SK-N-SH (cell line): ENCODE measurements at regions not wholly inside any gene's neighbourhood (a gene's known extent, or its start where the extent isn't known, plus 50 kb on each side); places are given as distances from the start of the nearest gene placed in this dataset.
A peak's percentile ranks its signal among the peaks of the same experiment; 100 is the strongest.

ENCODE experiments used
- CTCF ChIA-PET: fragments of 300-600, 350-600 bp; formaldehyde crosslinking; extraction: SDS; loops from one replicate; lab custom pipeline; 2021; lab: Yijun Ruan, JAX
- POLR2A ChIA-PET: fragments of 350-600 bp; sonication (Branson Sonifier 250); formaldehyde crosslinking; extraction: SDS; loops from one replicate; lab custom pipeline; 2020; ENCODE audit warnings: antibody characterized with exemption, inconsistent platforms; lab: Yijun Ruan, JAX
- DNase-seq: peaks from one replicate; pipeline ENCODE4 v3.0.0; 2012
- H2AFZ ChIP-seq: fragments of 200-600 bp; sonication (generic); 2 replicates; pipeline ENCODE4 v1.8.1; 2016; ENCODE audit warnings: antibody characterized with exemption, mild to moderate bottlenecking, low read depth
- H3F3A ChIP-seq: fragments of 200-600 bp; sonication (generic); replicated peaks from 2 replicates; pipeline ENCODE3; 2016; ENCODE audit warnings: antibody characterized with exemption, mild to moderate bottlenecking; ENCODE audit not compliant: insufficient read depth
- H3K27ac ChIP-seq, 2 experiments: fragments of 200-500 bp in 1 of 2; fragments of 200-600 bp in 1 of 2; sonication (Bioruptor generic) in 1 of 2; sonication (generic), shearing (Covaris generic) in 1 of 2; 2 replicates each; pipeline versions ENCODE4 v1.5.1 to v1.6.1; 2014 to 2016; ENCODE audit warnings: low read depth in 2 of 2, inconsistent platforms in 1 of 2, low read length in 1 of 2, mild to moderate bottlenecking in 1 of 2, mixed read lengths in 1 of 2
- H3K27me3 ChIP-seq: fragments of 200-600 bp; sonication (generic), shearing (Covaris generic); 2 replicates; pipeline ENCODE4 v1.6.1; 2016; ENCODE audit warnings: mixed run types; ENCODE audit not compliant: insufficient read depth
- H3K36me3 ChIP-seq, 2 experiments: fragments of 200-500 bp in 1 of 2; fragments of 200-600 bp in 1 of 2; sonication (Bioruptor generic) in 1 of 2; sonication (generic) in 1 of 2; replicated peaks in 1 of 2; 2 replicates each; pipeline versions ENCODE3 to v1.5.1; 2014 to 2016; ENCODE audit warnings: low read length in 1 of 2, mild to moderate bottlenecking in 1 of 2; ENCODE audit not compliant: insufficient read depth in 2 of 2, control insufficient read depth in 1 of 2
- H3K4me1 ChIP-seq, 2 experiments: fragments of 200-500 bp in 1 of 2; fragments of 200-600 bp in 1 of 2; sonication (Bioruptor generic) in 1 of 2; sonication (generic), shearing (Covaris generic) in 1 of 2; 2 replicates each; pipeline versions ENCODE4 v1.5.1 to v1.6.1; 2014 to 2016; ENCODE audit warnings: low read depth in 1 of 2, low read length in 1 of 2, mixed run types in 1 of 2; ENCODE audit not compliant: insufficient read depth in 2 of 2, control insufficient read depth in 1 of 2
- H3K4me2 ChIP-seq: fragments of 200-600 bp; sonication (generic), shearing (Covaris generic); 2 replicates; pipeline ENCODE4 v1.6.1; 2017; ENCODE audit warnings: mixed run types
- H3K4me3 ChIP-seq, 2 experiments: fragments of 200-500 bp in 1 of 2; fragments of 200-600 bp in 1 of 2; sonication (Bioruptor generic) in 1 of 2; sonication (generic), shearing (Covaris generic) in 1 of 2; 2 replicates each; pipeline versions ENCODE4 v1.5.1 to v1.8.1; 2014 to 2016; ENCODE audit warnings: low read depth in 2 of 2, inconsistent platforms in 1 of 2, low read length in 1 of 2, mild to moderate bottlenecking in 1 of 2, mixed read lengths in 1 of 2, moderate library complexity in 1 of 2
- H3K79me2 ChIP-seq: fragments of 200-600 bp; sonication (generic); 2 replicates; pipeline ENCODE4 v1.8.1; 2017; ENCODE audit warnings: mild to moderate bottlenecking; ENCODE audit not compliant: insufficient read depth
- H3K9ac ChIP-seq: fragments of 200-600 bp; sonication (generic); 2 replicates; pipeline ENCODE4 v1.6.1; 2017; ENCODE audit warnings: mixed run types
- H3K9me2 ChIP-seq: fragments of 200-600 bp; sonication (generic); 2 replicates; pipeline ENCODE4 v1.6.1; 2017; ENCODE audit warnings: mixed run types
- H3K9me3 ChIP-seq: fragments of 200-600 bp; sonication (generic); 2 replicates; pipeline ENCODE4 v1.6.1; 2017; ENCODE audit warnings: mixed run types, mild to moderate bottlenecking, moderate library complexity
- H4K20me1 ChIP-seq: fragments of 200-600 bp; sonication (generic); 2 replicates; pipeline ENCODE4 v1.6.1; 2017; ENCODE audit warnings: mild to moderate bottlenecking, mixed run types; ENCODE audit not compliant: insufficient read depth
- EP300 ChIP-seq, 2 experiments: IDR thresholded peaks; 2 replicates each; pipeline versions ENCODE4 v1.4.0 to v1.6.1; 2012; ENCODE audit warnings: borderline replicate concordance in 1 of 2, low read depth in 1 of 2, low read length in 1 of 2
- EZH2phosphoT487 ChIP-seq: fragments of 200-600 bp; sonication (generic); IDR thresholded peaks from 2 replicates; pipeline ENCODE4 v1.6.1; 2017; ENCODE audit warnings: low read depth, mixed run types, mild to moderate bottlenecking, antibody characterized with exemption, moderate library complexity, borderline replicate concordance
- FOSL2 ChIP-seq: IDR thresholded peaks from 2 replicates; pipeline ENCODE4 v1.4.0; 2012; ENCODE audit warnings: low read depth, mild to moderate bottlenecking, moderate library complexity, borderline replicate concordance
- FOXM1 ChIP-seq: IDR thresholded peaks from 2 replicates; pipeline ENCODE4 v1.4.0; 2012; ENCODE audit warnings: low read depth, mild to moderate bottlenecking
- GATA2 ChIP-seq: sonication (generic); formaldehyde crosslinking; IDR thresholded peaks from 2 replicates; pipeline ENCODE4 v1.5.0; 2020; ENCODE audit warnings: mild to moderate bottlenecking, missing genetic modification reagents
- JUND ChIP-seq: IDR thresholded peaks from 2 replicates; pipeline ENCODE4 v1.4.0; 2012
- MXI1 ChIP-seq: IDR thresholded peaks from 2 replicates; pipeline ENCODE4 v1.6.1; 2012; ENCODE audit warnings: mild to moderate bottlenecking, low read depth, low read length, improper control_type of control experiment
- RAD21 ChIP-seq: IDR thresholded peaks from 2 replicates; pipeline ENCODE4 v1.6.1; 2012; ENCODE audit warnings: mild to moderate bottlenecking, low read length
- RXRA ChIP-seq: IDR thresholded peaks from 2 replicates; pipeline ENCODE4 v1.4.0; 2012; ENCODE audit warnings: low read depth, mild to moderate bottlenecking, borderline replicate concordance
- SMC3 ChIP-seq: IDR thresholded peaks from 2 replicates; pipeline ENCODE4 v1.6.1; 2012; ENCODE audit warnings: low read depth, low read length, improper control_type of control experiment
- TAF1 ChIP-seq: IDR thresholded peaks from 2 replicates; pipeline ENCODE4 v1.6.1; 2012; ENCODE audit warnings: low read depth, mild to moderate bottlenecking, low read length, moderate library complexity, borderline replicate concordance
- TEAD4 ChIP-seq: IDR thresholded peaks from 2 replicates; pipeline ENCODE4 v1.4.0; 2012; ENCODE audit warnings: mild to moderate bottlenecking, borderline replicate concordance; ENCODE audit not compliant: insufficient read depth
- USF1 ChIP-seq: IDR thresholded peaks from 2 replicates; pipeline ENCODE4 v1.4.0; 2012; ENCODE audit warnings: low read depth, borderline replicate concordance
- USF2 ChIP-seq: fragments of 150-350 bp; IDR thresholded peaks from 2 replicates; pipeline ENCODE4 v1.6.1; 2017; ENCODE audit warnings: antibody characterized with exemption, low read length, low read depth, borderline replicate concordance
- WGBS: methylation state at CpG from one replicate; pipeline ENCODE4 v1.1.6; 2017; ENCODE audit warnings: low lambda C conversion rate; 5-methylcytosine and 5-hydroxymethylcytosine counted together
- TF ChIP-seq, protein P1 (sequence below): fragments of 200-600 bp; sonication (generic); IDR thresholded peaks from 2 replicates; pipeline ENCODE4 v1.6.1; 2017; ENCODE audit warnings: antibody characterized with exemption, mild to moderate bottlenecking, moderate library complexity
- TF ChIP-seq, protein P2 (sequence below): IDR thresholded peaks from 2 replicates; pipeline ENCODE4; 2012
- TF ChIP-seq, protein P3 (sequence below): IDR thresholded peaks from 2 replicates; pipeline ENCODE4 v1.4.0; 2012; ENCODE audit warnings: low read depth

- TF ChIP-seq, protein P1, sequence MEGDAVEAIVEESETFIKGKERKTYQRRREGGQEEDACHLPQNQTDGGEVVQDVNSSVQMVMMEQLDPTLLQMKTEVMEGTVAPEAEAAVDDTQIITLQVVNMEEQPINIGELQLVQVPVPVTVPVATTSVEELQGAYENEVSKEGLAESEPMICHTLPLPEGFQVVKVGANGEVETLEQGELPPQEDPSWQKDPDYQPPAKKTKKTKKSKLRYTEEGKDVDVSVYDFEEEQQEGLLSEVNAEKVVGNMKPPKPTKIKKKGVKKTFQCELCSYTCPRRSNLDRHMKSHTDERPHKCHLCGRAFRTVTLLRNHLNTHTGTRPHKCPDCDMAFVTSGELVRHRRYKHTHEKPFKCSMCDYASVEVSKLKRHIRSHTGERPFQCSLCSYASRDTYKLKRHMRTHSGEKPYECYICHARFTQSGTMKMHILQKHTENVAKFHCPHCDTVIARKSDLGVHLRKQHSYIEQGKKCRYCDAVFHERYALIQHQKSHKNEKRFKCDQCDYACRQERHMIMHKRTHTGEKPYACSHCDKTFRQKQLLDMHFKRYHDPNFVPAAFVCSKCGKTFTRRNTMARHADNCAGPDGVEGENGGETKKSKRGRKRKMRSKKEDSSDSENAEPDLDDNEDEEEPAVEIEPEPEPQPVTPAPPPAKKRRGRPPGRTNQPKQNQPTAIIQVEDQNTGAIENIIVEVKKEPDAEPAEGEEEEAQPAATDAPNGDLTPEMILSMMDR, result peak; percentile 17; the same call in 1 of the 2 replicates
- TF ChIP-seq MXI1, result no peak
- TF ChIP-seq, all 33 proteins: peak for 1
- no peak overlapping the region for H2AFZ ChIP-seq
- WGBS, result 9% methylated on average over 10 of the region's 11 CpGs
Observed at GRCh38 chr16:86048882-86049585, 150.1 kb downstream of the IRF8 start.

DNA sequence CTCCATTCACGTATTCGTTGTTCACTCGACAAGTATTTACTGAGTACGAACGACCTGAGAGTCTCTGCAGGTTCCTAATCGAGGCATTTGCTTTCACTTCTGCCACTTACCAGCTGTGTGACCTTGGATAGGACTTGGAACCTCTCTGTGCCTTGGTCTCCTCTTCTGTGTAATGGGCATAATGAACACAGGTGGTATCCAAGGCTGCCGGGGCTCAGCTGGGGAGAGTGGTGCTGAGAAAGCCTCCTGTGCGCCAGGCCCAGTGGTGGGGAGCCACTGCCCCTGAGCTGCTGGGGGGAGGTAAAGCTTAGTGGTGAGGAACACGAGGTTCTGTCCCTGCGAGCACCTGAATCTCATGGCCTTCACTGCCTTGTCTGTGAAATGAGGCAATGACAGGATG lies 150.7 kb downstream of the IRF8 start:
- Histone ChIP-seq H4K20me1 (no peaks in the 10 kb centered on the region), H3F3A (no peaks in the 10 kb centered on the region), H3K4me2 (no peak overlapping the region), H3K4me1 (no peaks in the 10 kb centered on the region), H3K9me3 (no peaks in the 10 kb centered on the region), H3K9ac (no peak overlapping the region), H3K4me3 (no peak overlapping the region), H3K79me2 (no peaks in the 10 kb centered on the region), H3K9me2 (no peaks in the 10 kb centered on the region), H2AFZ (no peak overlapping the region), H3K27ac (no peak overlapping the region), H3K36me3 (no peaks in the 10 kb centered on the region), H3K27me3 (peaks cover 89% of the 10 kb centered on the region)
- no peak for DNase-seq
- ChIA-PET POLR2A (no interaction called here), CTCF (interaction anchor here (0.6 kb wide), 1 partner anchor 55 kb away, joined by 3 read pairs; no protein-coding TSS in a partner anchor)
- WGBS, result 4% methylated on average over 10 of the region's 10 CpGs
- TF ChIP-seq USF1 (no peak), SMC3 (no peak), JUND (no peak), FOSL2 (no peak), TEAD4 (no peak), FOXM1 (no peak), EZH2phosphoT487 (no peak), EP300 (IDR thresholded peaks at IDR 0.05; ENCODE audit: borderline replicate concordance in 1 of 2, low read depth in 1 of 2, low read length in 1 of 2) (no peak), GATA2 (CRISPR knock-in tag) (no peak), RXRA (no peak), USF2 (no peak), TAF1 (no peak), RAD21 (no peak)
- TF ChIP-seq, protein P2, sequence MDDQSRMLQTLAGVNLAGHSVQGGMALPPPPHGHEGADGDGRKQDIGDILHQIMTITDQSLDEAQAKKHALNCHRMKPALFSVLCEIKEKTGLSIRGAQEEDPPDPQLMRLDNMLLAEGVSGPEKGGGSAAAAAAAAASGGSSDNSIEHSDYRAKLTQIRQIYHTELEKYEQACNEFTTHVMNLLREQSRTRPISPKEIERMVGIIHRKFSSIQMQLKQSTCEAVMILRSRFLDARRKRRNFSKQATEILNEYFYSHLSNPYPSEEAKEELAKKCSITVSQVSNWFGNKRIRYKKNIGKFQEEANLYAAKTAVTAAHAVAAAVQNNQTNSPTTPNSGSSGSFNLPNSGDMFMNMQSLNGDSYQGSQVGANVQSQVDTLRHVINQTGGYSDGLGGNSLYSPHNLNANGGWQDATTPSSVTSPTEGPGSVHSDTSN, result no peak
- TF ChIP-seq, protein P3, sequence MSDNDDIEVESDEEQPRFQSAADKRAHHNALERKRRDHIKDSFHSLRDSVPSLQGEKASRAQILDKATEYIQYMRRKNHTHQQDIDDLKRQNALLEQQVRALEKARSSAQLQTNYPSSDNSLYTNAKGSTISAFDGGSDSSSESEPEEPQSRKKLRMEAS, result no peak
- TF ChIP-seq, protein P1, result no peak

More at GRCh38 chr16:86048882-86049585, 150.1 kb downstream of the IRF8 start:
- ChIA-PET POLR2A (no interaction called here), CTCF (interaction anchor here (0.9 to 1.0 kb wide), 2 partner anchors 33 to 469 kb away, joined by 3 read pairs; no protein-coding TSS in a partner anchor)
- H3F3A ChIP-seq, result no peaks in the 10 kb centered on the region
- no peaks in the 10 kb centered on the region for H3K4me1 ChIP-seq
- no peaks in the 10 kb centered on the region for H3K9me3 ChIP-seq
- H3K27me3 ChIP-seq, result peaks cover 95% of the 10 kb centered on the region
- H3K9ac ChIP-seq, result no peak overlapping the region
- no peak overlapping the region for H3K4me3 ChIP-seq
- no peaks in the 10 kb centered on the region for H3K9me2 ChIP-seq
- no peak for DNase-seq
- H3K27ac ChIP-seq, result no peak overlapping the region
- H4K20me1 ChIP-seq, result no peaks in the 10 kb centered on the region
- no peaks in the 10 kb centered on the region for H3K79me2 ChIP-seq
- no peaks in the 10 kb centered on the region for H3K36me3 ChIP-seq
- H3K4me2 ChIP-seq, result no peak overlapping the region
